NCI-H2171 (cell line): ENCODE measurements at regions not wholly inside any gene's neighbourhood (a gene's known extent, or its start where the extent isn't known, plus 50 kb on each side); places are given as distances from the start of the nearest gene placed in this dataset.
"Not testable (repeated sequence)": the region's sequence is repeated elsewhere in the genome, so short reads cannot be mapped to it uniquely, and the experiment has no call there.

Experiments used
- DNase-seq: peaks from one replicate; lab custom pipeline; 2025; lab: John Stamatoyannopoulos, UW

GRCh38 chr2:3899536-3900155 lies 196.3 kb downstream of the DCDC2C start:
- DNase-seq, result no peak

GRCh38 chr2:3902131-3902530 lies 198.8 kb downstream of the DCDC2C start:
- no peak for DNase-seq

- no peak for DNase-seq
These were observed 200.7 kb downstream of the DCDC2C start for GRCh38 chr2:3904061-3904460.

- not testable (repeated sequence) for DNase-seq
These were observed 205.1 kb downstream of the DCDC2C start for GRCh38 chr2:3908498-3908897.

- no peak for DNase-seq
These were observed 208.6 kb downstream of the DCDC2C start for GRCh38 chr2:3911882-3912455.

- no peak for DNase-seq
These were observed 209.8 kb downstream of the DCDC2C start for GRCh38 chr2:3913166-3913565.

GRCh38 chr2:3914241-3914640 lies 210.9 kb downstream of the DCDC2C start:
- no peak for DNase-seq

- no peak for DNase-seq
These were observed 223.7 kb downstream of the DCDC2C start for GRCh38 chr2:3927031-3927430.

GRCh38 chr2:3929374-3929773 lies 226.0 kb downstream of the DCDC2C start:
- DNase-seq, result no peak

- no peak for DNase-seq
These were observed 226.9 kb downstream of the DCDC2C start for GRCh38 chr2:3930246-3930645.

- DNase-seq, result no peak
These were observed 237.3 kb downstream of the DCDC2C start for GRCh38 chr2:3940661-3941060.

- no peak for DNase-seq
These were observed 239.5 kb downstream of the DCDC2C start for GRCh38 chr2:3942841-3943240.

GRCh38 chr2:3944071-3944470 lies 240.7 kb downstream of the DCDC2C start:
- DNase-seq, result no peak

GRCh38 chr2:3944841-3945240 lies 241.5 kb downstream of the DCDC2C start:
- DNase-seq, result no peak

GRCh38 chr2:3948191-3948590 lies 244.8 kb downstream of the DCDC2C start:
- DNase-seq, result no peak

GRCh38 chr2:3951131-3951954 lies 248.0 kb downstream of the DCDC2C start:
- no peak for DNase-seq

- DNase-seq, result no peak
These were observed 249.6 kb downstream of the DCDC2C start for GRCh38 chr2:3952866-3953516.

GRCh38 chr2:3954261-3954660 lies 250.9 kb downstream of the DCDC2C start:
- DNase-seq, result peak; percentile 78

GRCh38 chr2:3956406-3956805 lies 253.0 kb downstream of the DCDC2C start:
- DNase-seq, result no peak

- DNase-seq, result no peak
These were observed 253.5 kb downstream of the DCDC2C start for GRCh38 chr2:3956892-3957291.

- DNase-seq, result no peak
These were observed 255.1 kb downstream of the DCDC2C start for GRCh38 chr2:3958465-3958864.

GRCh38 chr2:3958969-3959368 lies 255.6 kb downstream of the DCDC2C start:
- no peak for DNase-seq

GRCh38 chr2:3959372-3959771 lies 256.0 kb downstream of the DCDC2C start:
- DNase-seq, result peak; percentile 42
